NOMO-1 treated with DMSO at 0.1 percent for 48 hours (cell line): ENCODE measurements at regions not wholly inside any gene's neighbourhood (a gene's known extent, or its start where the extent isn't known, plus 50 kb on each side); places are given as distances from the start of the nearest gene placed in this dataset.
"Not testable (repeated sequence)": the region's sequence is repeated elsewhere in the genome, so short reads cannot be mapped to it uniquely, and the experiment has no call there.

ENCODE experiments used
- DNase-seq: peaks from one replicate; lab custom pipeline; 2025; ENCODE audit not compliant: unreplicated experiment; lab: John Stamatoyannopoulos, UW

- no peak for DNase-seq
Observed at GRCh38 chr7:86209036-86209435, 434.7 kb upstream of the GRM3 start.

- no peak for DNase-seq
Observed at GRCh38 chr7:86207740-86208139, 436.0 kb upstream of the GRM3 start.

- no peak for DNase-seq
Observed at GRCh38 chr7:86202833-86203232, 440.9 kb upstream of the GRM3 start.

- DNase-seq, result no peak
Observed at GRCh38 chr7:86201767-86202166, 441.9 kb upstream of the GRM3 start.

GRCh38 chr7:86199881-86200614 is 443.7 kb upstream of the GRM3 start:
- no peak for DNase-seq

GRCh38 chr7:86190351-86190750 is 453.4 kb upstream of the GRM3 start:
- DNase-seq, result no peak

GRCh38 chr7:86181474-86181873 is 462.2 kb upstream of the GRM3 start:
- DNase-seq, result no peak

- DNase-seq, result no peak
Observed at GRCh38 chr7:86164827-86165226, 478.9 kb upstream of the GRM3 start.

- no peak for DNase-seq
Observed at GRCh38 chr7:86158111-86158510, 485.6 kb upstream of the GRM3 start.

GRCh38 chr7:86155623-86156022 is 488.1 kb upstream of the GRM3 start:
- no peak for DNase-seq

GRCh38 chr7:86152926-86153325 is 490.8 kb upstream of the GRM3 start:
- DNase-seq, result no peak

GRCh38 chr7:86149024-86149665 is 494.6 kb upstream of the GRM3 start:
- no peak for DNase-seq

GRCh38 chr7:86148501-86148900 is 495.2 kb upstream of the GRM3 start:
- no peak for DNase-seq

- no peak for DNase-seq
Observed at GRCh38 chr7:86137343-86137742, 506.4 kb upstream of the GRM3 start.

GRCh38 chr7:86130268-86130667 is 513.4 kb upstream of the GRM3 start:
- DNase-seq, result no peak

GRCh38 chr7:86123476-86123875 is 520.2 kb upstream of the GRM3 start:
- no peak for DNase-seq

- peak; percentile 33 for DNase-seq
Observed at GRCh38 chr7:86094166-86094669, 549.5 kb upstream of the GRM3 start.

GRCh38 chr7:86091369-86091768 is 552.3 kb upstream of the GRM3 start:
- DNase-seq, result no peak

GRCh38 chr7:86089455-86089854 is 554.3 kb upstream of the GRM3 start:
- DNase-seq, result no peak

- not testable (repeated sequence) for DNase-seq
Observed at GRCh38 chr7:86064572-86064971, 579.1 kb upstream of the GRM3 start.

GRCh38 chr7:86058649-86059048 is 585.1 kb upstream of the GRM3 start:
- no peak for DNase-seq

- no peak for DNase-seq
Observed at GRCh38 chr7:86050918-86051317, 592.8 kb upstream of the GRM3 start.

GRCh38 chr7:86049910-86050309 is 593.8 kb upstream of the GRM3 start:
- DNase-seq, result no peak
